SK-N-MC (cell line): ENCODE measurements at regions not wholly inside any gene's neighbourhood (a gene's known extent, or its start where the extent isn't known, plus 50 kb on each side); places are given as distances from the start of the nearest gene placed in this dataset.

Source experiments
- DNase-seq: peaks from one replicate; pipeline ENCODE4 v3.0.0-alpha.2; 2011; ENCODE audit warnings: low read depth, low spot score
- H3K27ac ChIP-seq: fragments of 200-600 bp; sonication (generic); 2 replicates; pipeline ENCODE4 v1.5.1; 2016; ENCODE audit warnings: mixed run types
- H3K36me3 ChIP-seq: fragments of 200-600 bp; sonication (generic); 2 replicates; pipeline ENCODE4 v1.6.1; 2017; ENCODE audit warnings: antibody characterized with exemption, low read length, mixed read lengths; ENCODE audit not compliant: insufficient read depth
- H3K4me3 ChIP-seq: fragments of 200-600 bp; sonication (generic); 2 replicates; pipeline ENCODE4 v1.5.1; 2016
- H3K9ac ChIP-seq: fragments of 200-600 bp; sonication (generic); 2 replicates; pipeline ENCODE4 v1.8.0; 2017; ENCODE audit warnings: mixed run types, mixed read lengths; ENCODE audit not compliant: insufficient read length
- H3K9me3 ChIP-seq: fragments of 200-600 bp; sonication (generic); 2 replicates; pipeline ENCODE4 v1.6.1; 2017; ENCODE audit warnings: low read depth, mild to moderate bottlenecking, antibody characterized with exemption, low read length, moderate library complexity, mixed read lengths
- EZH2 ChIP-seq: fragments of 200-600 bp; sonication (generic); IDR thresholded peaks from one replicate; pipeline ENCODE4 v1.6.1; 2017; ENCODE audit warnings: antibody characterized with exemption
- FOXP2 ChIP-seq: optimal IDR thresholded peaks from 2 replicates; pipeline ENCODE3; 2011; ENCODE audit warnings: mild to moderate bottlenecking, moderate library complexity; ENCODE audit not compliant: insufficient read depth; ENCODE audit errors: extremely low read length, control extremely low read depth
- POLR2AphosphoS5 ChIP-seq: IDR thresholded peaks from 2 replicates; pipeline ENCODE4 v1.6.1; 2012; ENCODE audit warnings: mild to moderate bottlenecking, low read depth, low read length, borderline replicate concordance

DNA sequence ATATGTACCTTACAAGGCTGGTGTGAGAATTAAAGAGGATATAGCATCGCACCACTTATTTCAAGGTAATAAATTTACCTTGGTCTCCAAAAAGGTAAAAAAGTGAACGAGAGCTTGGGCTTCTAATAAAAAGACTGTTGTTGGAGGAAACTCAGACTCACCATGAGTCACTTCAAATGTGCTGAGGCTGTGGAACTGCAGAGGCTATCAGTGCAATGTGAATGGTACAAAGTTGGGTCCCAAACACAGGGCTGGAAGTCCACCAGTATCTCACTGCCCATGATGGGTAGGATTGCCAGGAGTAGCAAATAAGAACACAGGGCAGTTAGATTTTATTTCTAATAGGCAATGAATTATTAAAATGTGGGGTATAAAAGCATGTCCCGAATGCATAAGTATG, 200.6 kb downstream of the MAFB start:
- H3K27ac ChIP-seq = no peak overlapping the region
- no peak overlapping the region for H3K9ac ChIP-seq
- no peaks in the 10 kb centered on the region for H3K36me3 ChIP-seq
- no peak for DNase-seq
- H3K9me3 ChIP-seq = no peaks in the 10 kb centered on the region
- no peak overlapping the region for H3K4me3 ChIP-seq
- TF ChIP-seq FOXP2 (no peak), POLR2AphosphoS5 (no peak), EZH2 (no peak)

DNA sequence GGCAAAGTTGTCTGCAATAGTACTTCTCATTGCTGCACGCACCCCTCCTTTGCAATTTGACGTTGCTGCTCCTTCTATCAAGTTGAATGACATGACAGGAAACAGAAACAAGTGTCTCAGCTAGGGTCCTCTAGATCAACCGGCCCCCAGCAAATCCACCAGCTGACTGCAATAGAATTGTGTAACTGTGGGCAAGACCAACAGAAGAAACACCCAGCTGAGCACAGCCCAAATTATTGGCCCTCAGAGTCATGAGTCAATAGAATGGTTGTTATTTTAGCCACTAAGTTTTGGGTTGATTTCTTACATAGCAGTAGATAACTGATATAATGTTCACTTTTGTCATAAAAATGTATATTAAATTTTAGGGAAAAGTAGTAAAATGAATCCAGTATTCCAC, 202.7 kb downstream of the MAFB start:
- no peak overlapping the region for H3K9ac ChIP-seq
- no peaks in the 10 kb centered on the region for H3K9me3 ChIP-seq
- H3K36me3 ChIP-seq = no peaks in the 10 kb centered on the region
- H3K27ac ChIP-seq = no peak overlapping the region
- no peak for DNase-seq
- no peak for TF ChIP-seq EZH2
- no peak for TF ChIP-seq POLR2AphosphoS5
- TF ChIP-seq FOXP2 = no peak
- H3K4me3 ChIP-seq = no peak overlapping the region

DNA sequence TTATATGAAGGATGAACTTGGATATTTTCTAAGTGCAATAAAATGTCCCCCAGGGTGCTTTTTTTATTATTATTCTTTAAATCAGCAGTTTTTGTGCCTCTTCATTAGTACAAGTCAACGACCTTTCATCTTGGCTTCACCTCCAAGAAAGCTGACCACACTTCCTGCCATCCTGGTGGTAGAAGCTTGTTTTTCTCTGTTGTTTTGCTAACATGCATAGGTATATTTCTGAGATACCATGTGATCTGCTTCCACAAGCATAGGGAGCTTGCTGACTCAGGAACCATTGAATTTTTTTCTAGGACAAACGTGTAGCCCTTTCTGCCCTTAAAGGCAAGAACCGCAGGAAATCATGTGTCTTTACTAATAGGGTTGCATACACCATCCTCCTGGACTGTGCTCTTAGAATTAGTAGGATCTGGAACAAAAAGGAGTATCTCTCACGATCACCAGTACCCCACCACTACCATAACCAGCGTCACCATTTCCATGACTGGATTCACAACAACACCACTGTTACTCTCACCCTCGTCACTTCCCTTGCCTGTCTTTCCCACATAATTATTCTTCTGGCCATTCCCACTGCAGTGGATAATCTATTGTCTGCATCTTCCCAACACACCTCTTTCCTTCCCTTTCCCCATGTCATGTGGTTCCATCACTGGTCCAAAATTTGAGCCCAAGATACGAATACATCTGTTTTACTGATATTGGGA, 207.1 kb downstream of the MAFB start:
- no peaks in the 10 kb centered on the region for H3K9me3 ChIP-seq
- H3K27ac ChIP-seq = no peak overlapping the region
- DNase-seq = no peak
- no peak overlapping the region for H3K4me3 ChIP-seq
- TF ChIP-seq POLR2AphosphoS5 (no peak), FOXP2 (no peak), EZH2 (no peak)
- H3K36me3 ChIP-seq = no peaks in the 10 kb centered on the region
- no peak overlapping the region for H3K9ac ChIP-seq

DNA sequence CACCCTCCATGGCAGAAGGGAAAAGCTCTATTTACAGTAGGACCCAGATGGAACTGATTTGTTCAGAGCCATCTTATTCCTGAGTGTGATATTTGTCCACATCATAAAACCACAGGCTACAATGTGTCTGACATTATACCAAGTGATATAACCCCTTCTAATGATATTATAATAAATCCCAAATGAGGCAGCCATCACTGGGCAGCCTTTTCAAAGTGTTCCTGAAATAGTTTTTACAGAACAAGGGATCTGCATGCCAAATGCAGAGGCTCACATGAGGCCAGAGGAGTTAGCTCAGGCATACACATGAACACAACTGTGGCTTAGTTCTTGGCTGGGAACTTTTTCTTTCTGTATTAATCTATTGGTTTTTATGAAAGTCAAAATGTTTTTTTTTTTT, 207.7 kb downstream of the MAFB start:
- no peak overlapping the region for H3K9ac ChIP-seq
- no peaks in the 10 kb centered on the region for H3K9me3 ChIP-seq
- no peak for TF ChIP-seq FOXP2
- no peak for TF ChIP-seq EZH2
- no peak for TF ChIP-seq POLR2AphosphoS5
- no peak overlapping the region for H3K27ac ChIP-seq
- H3K36me3 ChIP-seq = no peaks in the 10 kb centered on the region
- no peak overlapping the region for H3K4me3 ChIP-seq
- DNase-seq = no peak

DNA sequence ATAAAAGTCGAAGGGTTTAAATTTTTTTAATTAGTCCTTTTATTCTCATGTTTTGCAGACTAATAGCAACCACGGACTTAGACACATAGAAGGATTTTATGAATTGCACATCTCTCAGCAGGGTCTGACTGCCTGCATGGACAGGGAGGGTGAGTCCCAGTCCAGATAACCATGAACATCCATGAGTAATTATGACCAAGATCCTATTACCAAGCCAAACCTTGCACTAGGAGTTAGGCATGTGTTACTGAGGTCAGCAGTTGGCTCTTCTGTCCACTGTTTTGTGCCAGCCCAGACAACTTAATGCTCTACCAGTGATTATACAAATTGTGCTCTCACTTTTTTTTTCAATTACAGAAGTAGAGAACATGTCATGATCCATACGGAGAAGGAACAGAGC, 211.2 kb downstream of the MAFB start:
- no peak overlapping the region for H3K9ac ChIP-seq
- no peaks in the 10 kb centered on the region for H3K36me3 ChIP-seq
- no peaks in the 10 kb centered on the region for H3K9me3 ChIP-seq
- H3K4me3 ChIP-seq = no peak overlapping the region
- no peak for DNase-seq
- TF ChIP-seq POLR2AphosphoS5 = no peak
- no peak for TF ChIP-seq FOXP2
- TF ChIP-seq EZH2 = no peak
- H3K27ac ChIP-seq = no peak overlapping the region

DNA sequence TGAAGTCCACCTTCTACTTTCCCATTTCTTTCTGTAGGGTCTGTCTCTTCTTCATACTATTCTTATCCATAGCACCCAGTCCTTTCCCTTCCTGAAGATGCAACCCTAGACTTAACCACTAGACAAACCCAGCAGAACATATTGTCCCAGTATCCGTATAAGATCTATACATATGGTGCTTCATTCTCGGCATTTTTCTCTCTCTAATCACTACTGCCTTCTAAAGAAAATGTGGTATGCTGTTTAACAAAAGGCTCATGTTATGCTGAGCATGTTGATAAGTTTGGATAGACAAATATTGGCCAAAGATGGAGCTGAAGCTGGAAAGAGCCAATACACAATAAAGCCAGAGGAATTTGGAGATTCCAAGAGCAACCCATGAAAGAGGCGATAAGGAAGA, 212.6 kb downstream of the MAFB start:
- TF ChIP-seq POLR2AphosphoS5 (no peak), FOXP2 (no peak), EZH2 (no peak)
- H3K4me3 ChIP-seq = no peak overlapping the region
- no peaks in the 10 kb centered on the region for H3K36me3 ChIP-seq
- H3K9ac ChIP-seq = no peak overlapping the region
- no peak overlapping the region for H3K27ac ChIP-seq
- H3K9me3 ChIP-seq = no peaks in the 10 kb centered on the region
- no peak for DNase-seq

DNA sequence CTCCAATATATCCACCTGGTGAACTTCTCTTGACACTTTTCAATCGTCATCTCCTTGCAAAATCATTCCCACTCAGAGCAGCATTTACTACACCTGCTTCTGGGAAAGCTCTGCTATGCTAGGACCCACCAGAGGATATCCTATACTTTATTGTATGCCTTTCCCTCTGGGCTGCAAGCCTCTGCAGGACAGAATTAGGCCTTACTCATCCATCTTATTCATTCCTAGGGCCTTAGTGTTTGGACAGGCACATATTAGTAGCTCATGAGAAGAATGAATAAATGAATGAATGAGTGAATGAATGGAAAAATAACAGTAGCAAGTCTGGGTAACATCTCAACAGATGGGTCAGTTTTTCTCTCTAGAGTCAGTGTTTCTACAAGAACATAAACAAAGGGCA, 216.1 kb downstream of the MAFB start:
- DNase-seq = no peak
- Histone ChIP-seq H3K36me3 (no peaks in the 10 kb centered on the region), H3K9me3 (no peaks in the 10 kb centered on the region), H3K9ac (no peak overlapping the region), H3K27ac (no peak overlapping the region), H3K4me3 (no peak overlapping the region)
- TF ChIP-seq FOXP2 = no peak
- TF ChIP-seq EZH2 = no peak
- no peak for TF ChIP-seq POLR2AphosphoS5

DNA sequence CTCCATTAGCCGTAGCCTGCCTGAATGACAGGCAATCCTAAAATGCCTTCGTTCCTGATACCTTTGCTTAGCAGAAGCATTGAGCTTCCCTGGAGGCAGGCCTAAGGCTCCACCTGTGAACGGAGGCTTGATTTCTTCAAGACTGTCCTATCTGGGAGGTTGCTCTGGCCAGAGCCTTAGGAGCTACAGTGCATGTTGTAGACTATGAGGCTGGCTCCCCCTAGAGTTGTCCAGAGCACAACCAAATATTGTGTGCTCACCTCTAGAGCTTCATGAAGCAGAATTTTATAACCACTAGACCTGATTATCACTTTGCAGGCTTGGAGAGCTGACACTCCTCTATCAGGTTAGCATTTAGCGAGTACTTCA, 217.8 kb downstream of the MAFB start:
- no peak overlapping the region for H3K27ac ChIP-seq
- no peak for TF ChIP-seq FOXP2
- TF ChIP-seq EZH2 = no peak
- no peak for TF ChIP-seq POLR2AphosphoS5
- DNase-seq = no peak
- no peak overlapping the region for H3K9ac ChIP-seq
- no peaks in the 10 kb centered on the region for H3K9me3 ChIP-seq
- no peaks in the 10 kb centered on the region for H3K36me3 ChIP-seq
- no peak overlapping the region for H3K4me3 ChIP-seq

DNA sequence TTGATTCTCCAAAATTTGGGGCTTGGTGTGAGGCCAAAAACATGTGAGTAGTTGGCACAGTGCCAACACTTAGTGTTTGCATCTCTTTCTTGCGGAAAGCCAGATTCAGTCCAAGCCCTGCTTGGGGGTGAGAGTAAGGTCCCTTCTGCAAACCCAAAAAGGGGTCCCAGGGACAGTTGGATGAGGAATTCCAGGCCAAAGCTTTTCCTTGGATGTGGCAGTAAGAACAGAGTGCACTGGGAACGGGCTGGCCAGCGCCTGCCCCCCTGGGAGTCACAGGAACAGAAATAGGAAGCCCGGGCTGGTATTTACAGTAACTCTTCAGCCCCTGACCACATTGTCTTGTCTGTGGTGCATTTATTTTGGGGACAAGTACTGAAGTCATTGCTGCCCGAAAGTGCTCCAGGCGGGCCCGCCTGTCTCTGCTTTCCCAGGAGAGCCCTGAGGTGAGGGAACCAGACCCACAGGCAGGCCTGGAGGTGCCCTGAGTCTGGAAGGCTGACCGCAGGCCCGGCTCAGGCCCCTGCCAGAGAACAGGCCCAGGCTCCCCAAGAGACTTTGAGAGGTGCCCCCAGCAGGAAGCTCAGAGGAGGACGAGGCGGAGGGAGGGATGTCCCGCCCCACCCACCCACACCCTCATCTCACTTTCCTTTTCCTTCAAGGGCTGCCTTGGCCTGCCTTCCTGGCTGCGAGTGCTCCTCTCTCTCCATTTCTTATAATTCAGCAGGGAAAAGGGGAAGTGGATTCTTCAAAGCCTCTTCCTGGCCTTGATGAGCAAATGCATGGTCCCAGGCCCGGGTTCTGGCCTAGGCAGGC, 218.4 kb downstream of the MAFB start:
- Histone ChIP-seq H3K9ac (no peak overlapping the region), H3K36me3 (no peaks in the 10 kb centered on the region), H3K9me3 (no peaks in the 10 kb centered on the region), H3K4me3 (no peak overlapping the region), H3K27ac (no peak overlapping the region)
- TF ChIP-seq EZH2 (no peak), POLR2AphosphoS5 (no peak), FOXP2 (no peak)
- DNase-seq = no peak
